ENCODE measurements at regions not wholly inside any gene's neighbourhood (a gene's known extent, or its start where the extent isn't known, plus 50 kb on each side); places are given as distances from the start of the nearest gene placed in this dataset.

DNA sequence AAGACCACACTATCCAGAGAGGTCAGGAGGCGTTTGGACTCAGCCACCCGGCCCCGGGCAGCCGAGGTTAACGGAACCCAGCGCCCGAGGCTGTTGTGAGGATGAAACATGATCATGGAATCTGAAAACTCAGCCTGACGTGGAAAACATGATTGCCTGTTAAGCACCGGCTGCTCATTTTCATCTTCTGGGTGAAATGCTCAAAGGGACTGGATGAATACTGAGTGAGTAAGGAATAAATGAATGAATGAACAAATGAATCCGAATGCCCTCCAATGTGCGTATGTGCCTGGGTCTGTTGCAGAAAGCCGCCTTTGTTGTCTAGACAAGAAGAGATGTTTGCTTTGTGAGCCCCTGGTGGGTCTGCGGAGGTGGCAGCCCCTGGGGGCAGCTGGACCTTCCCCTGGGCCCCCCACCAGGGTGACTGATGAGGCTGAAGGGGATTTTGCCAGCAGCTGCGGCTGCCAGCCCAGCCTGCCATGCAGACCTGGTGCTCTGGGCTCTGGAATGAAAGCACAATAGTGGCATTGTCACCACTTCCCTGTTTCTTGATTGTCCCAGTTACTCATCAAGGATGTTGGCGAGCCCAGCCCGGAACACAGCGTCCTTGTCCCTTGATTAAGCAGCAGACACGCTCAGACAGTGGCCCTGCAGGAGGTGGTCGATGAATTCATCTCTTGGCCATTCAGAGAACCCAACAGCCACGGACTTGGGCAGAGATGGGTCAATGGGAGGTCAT is 211.1 kb downstream of the ANKRD60 start:
- H3K36me3 ChIP-seq (ENCODE audit: control insufficient read depth in 2 of 2, extremely low read depth in 1 of 2, insufficient read depth in 2 of 2, low read length in 2 of 2), result no peaks in the 10 kb centered on the region
- no peak overlapping the region for H3K9ac ChIP-seq (replicated peaks; ENCODE audit: extremely low read depth, insufficient read depth, low read length)
- H3K9me3 ChIP-seq (replicated peaks; ENCODE audit: control insufficient read depth, insufficient read depth, low read length), result no peaks in the 10 kb centered on the region
- DNase-seq (ENCODE audit: low read depth, low spot score), result no peak
- FAIRE-seq, result no peak
- H3K4me3 ChIP-seq (replicated peaks in 1 of 3; ENCODE audit: insufficient read depth in 1 of 3, low read depth in 1 of 3, low read length in 3 of 3), result no peak overlapping the region
- no peak overlapping the region for H2AFZ ChIP-seq (ENCODE audit: low read depth, low read length)
- H3K79me2 ChIP-seq (ENCODE audit: control insufficient read depth, insufficient read depth, low read length), result no peaks in the 10 kb centered on the region
- no peaks in the 10 kb centered on the region for H4K20me1 ChIP-seq (replicated peaks; ENCODE audit: control insufficient read depth, extremely low read depth, insufficient read depth, low read length)
- no peak overlapping the region for H3K4me2 ChIP-seq (ENCODE audit: insufficient read depth, low read length)
- no peaks in the 10 kb centered on the region for H3K9me1 ChIP-seq (replicated peaks; ENCODE audit: control insufficient read depth, extremely low read depth, insufficient read depth, low read length)
- no peaks in the 10 kb centered on the region for H3K27me3 ChIP-seq (ENCODE audit: control insufficient read depth in 2 of 2, insufficient read depth in 2 of 2, low read length in 2 of 2)
- no TSS peak for BruUV-seq (replicated peaks)
- POLR2A ChIA-PET, result no interaction called here
- CTCF ChIA-PET, result no interaction called here
- no peak overlapping the region for H3K27ac ChIP-seq (ENCODE audit: insufficient read depth, low read depth, low read length)
- dilution Hi-C loops (cut with MboI; ENCODE audit: extremely low pct_ligation_motif_present, low sequenced_read_pairs), result no loop called here
- intact Hi-C loops (cut with micrococcal nuclease), result no loop called here
- no peaks in the 10 kb centered on the region for H3K4me1 ChIP-seq (ENCODE audit: control insufficient read depth, extremely low read depth, insufficient read depth, low read length)
- TF ChIP-seq CTCF (IDR thresholded peaks at IDR 0.05; ENCODE audit: extremely low read depth in 1 of 2, insufficient read depth in 1 of 2, low read depth in 1 of 2, low read length in 2 of 2), result no peak
- TF ChIP-seq GATA2 (IDR thresholded peaks at IDR 0.05; ENCODE audit: insufficient read depth, insufficient read length, low read depth, low read length), result no peak
- TF ChIP-seq MAX (IDR thresholded peaks at IDR 0.05; ENCODE audit: insufficient read depth, insufficient read length), result no peak
- no peak for TF ChIP-seq POLR2AphosphoS5 (IDR thresholded peaks at IDR 0.05; ENCODE audit: insufficient read depth, low read depth, low read length)
- TF ChIP-seq FOS (IDR thresholded peaks at IDR 0.05; ENCODE audit: borderline replicate concordance, insufficient read depth, low read length), result no peak
- no peak for TF ChIP-seq EZH2 (IDR thresholded peaks at IDR 0.05; ENCODE audit: borderline replicate concordance, low read depth, low read length, severe bottlenecking)
- TF ChIP-seq JUN (IDR thresholded peaks at IDR 0.05; ENCODE audit: borderline replicate concordance, insufficient read depth, insufficient read length, low read depth), result no peak
- no peak for TF ChIP-seq MYC (IDR thresholded peaks at IDR 0.05; ENCODE audit: low read depth, low read length)
- TF ChIP-seq POLR2A (IDR thresholded peaks at IDR 0.05; ENCODE audit: low read depth, low read length), result no peak
